ENCODE measurements at regions not wholly inside any gene's neighbourhood (a gene's known extent, or its start where the extent isn't known, plus 50 kb on each side); places are given as distances from the start of the nearest gene placed in this dataset.

DNA sequence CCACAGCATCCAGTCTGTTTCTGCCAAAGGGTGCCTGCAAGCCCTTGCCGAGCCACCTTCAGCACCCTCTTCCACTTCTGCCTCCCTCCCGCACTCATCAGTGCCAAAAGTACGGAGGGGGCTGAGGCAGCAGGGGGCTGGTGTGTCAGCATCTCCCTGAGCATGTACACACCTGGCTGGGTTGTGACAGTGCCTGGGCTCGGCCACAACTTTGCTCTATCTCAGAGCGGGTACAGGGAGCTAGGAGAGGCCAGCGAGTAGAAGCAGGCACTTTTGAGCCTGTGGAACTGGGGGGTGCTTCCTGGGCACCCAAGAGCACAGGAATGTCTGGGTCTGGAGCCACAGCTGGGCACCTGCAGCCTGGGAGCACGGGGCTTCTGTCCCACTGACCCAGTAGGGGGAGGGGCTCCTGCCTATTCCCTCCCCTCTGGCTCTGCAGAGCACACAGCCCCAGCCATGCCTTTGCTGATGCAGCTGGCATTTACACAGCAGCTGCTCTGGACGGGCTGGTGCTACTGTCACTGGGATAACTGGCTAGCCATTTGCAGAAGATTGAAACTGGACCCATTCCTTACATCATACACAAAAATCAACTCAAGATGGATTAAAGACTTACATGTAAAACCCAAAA lies 319.8 kb upstream of the RRP15 start:
- no peaks in the 10 kb centered on the region for H3K27me3 ChIP-seq (ENCODE audit: insufficient read depth, poor library complexity, severe bottlenecking)
- TF ChIP-seq POLR2AphosphoS5 (IDR thresholded peaks at IDR 0.05; ENCODE audit: low read depth) (no peak), REST (IDR thresholded peaks at IDR 0.05; ENCODE audit: insufficient replicate concordance, low read depth) (no peak)
- TF ChIP-seq, protein P1, sequence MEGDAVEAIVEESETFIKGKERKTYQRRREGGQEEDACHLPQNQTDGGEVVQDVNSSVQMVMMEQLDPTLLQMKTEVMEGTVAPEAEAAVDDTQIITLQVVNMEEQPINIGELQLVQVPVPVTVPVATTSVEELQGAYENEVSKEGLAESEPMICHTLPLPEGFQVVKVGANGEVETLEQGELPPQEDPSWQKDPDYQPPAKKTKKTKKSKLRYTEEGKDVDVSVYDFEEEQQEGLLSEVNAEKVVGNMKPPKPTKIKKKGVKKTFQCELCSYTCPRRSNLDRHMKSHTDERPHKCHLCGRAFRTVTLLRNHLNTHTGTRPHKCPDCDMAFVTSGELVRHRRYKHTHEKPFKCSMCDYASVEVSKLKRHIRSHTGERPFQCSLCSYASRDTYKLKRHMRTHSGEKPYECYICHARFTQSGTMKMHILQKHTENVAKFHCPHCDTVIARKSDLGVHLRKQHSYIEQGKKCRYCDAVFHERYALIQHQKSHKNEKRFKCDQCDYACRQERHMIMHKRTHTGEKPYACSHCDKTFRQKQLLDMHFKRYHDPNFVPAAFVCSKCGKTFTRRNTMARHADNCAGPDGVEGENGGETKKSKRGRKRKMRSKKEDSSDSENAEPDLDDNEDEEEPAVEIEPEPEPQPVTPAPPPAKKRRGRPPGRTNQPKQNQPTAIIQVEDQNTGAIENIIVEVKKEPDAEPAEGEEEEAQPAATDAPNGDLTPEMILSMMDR (IDR thresholded peaks at IDR 0.05; ENCODE audit: insufficient read depth, low read length), result no peak
- H3K27ac ChIP-seq (replicated peaks), result no peak overlapping the region
- no peak overlapping the region for H3K4me3 ChIP-seq (replicated peaks; ENCODE audit: insufficient read depth, low read length)
- DNase-seq (ENCODE audit: low read depth in 1 of 2, low spot score in 1 of 2), result no peak

DNA sequence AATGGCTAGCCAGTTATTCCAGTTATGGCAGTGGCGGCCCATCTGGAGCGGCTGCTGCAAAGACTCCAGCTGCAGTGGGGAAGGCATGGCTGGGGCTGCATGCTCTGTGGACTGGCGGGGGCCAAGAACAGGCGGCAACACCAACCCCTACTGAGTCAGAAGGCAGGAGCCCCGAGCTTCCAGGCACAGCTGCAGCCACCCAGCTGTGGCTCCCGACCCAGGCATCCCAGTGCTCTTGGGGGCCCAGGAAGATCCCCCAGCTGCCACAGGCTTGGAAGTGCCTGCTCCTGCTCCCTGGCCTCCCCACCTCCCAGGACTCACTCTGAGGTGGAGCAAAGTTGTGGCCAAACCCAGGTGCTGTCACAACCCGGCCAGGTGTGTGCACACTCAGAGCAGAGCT lies 317.0 kb upstream of the RRP15 start:
- DNase-seq (ENCODE audit: low read depth in 1 of 2, low spot score in 1 of 2), result no peak
- no peak overlapping the region for H3K4me3 ChIP-seq (replicated peaks; ENCODE audit: insufficient read depth, low read length)
- no peak overlapping the region for H3K27ac ChIP-seq (replicated peaks)
- no peaks in the 10 kb centered on the region for H3K27me3 ChIP-seq (ENCODE audit: insufficient read depth, poor library complexity, severe bottlenecking)
- TF ChIP-seq REST (IDR thresholded peaks at IDR 0.05; ENCODE audit: insufficient replicate concordance, low read depth), result no peak
- no peak for TF ChIP-seq GABPA (IDR thresholded peaks at IDR 0.05; ENCODE audit: low read depth)
- no peak for TF ChIP-seq POLR2AphosphoS5 (IDR thresholded peaks at IDR 0.05; ENCODE audit: low read depth)
- TF ChIP-seq, protein P1 (IDR thresholded peaks at IDR 0.05; ENCODE audit: insufficient read depth, low read length), result no peak
- no peak for TF ChIP-seq SPI1 (IDR thresholded peaks at IDR 0.05; ENCODE audit: borderline replicate concordance, low read depth)

GRCh38 chr1:217969428-217969827 lies 315.7 kb upstream of the RRP15 start:
- Histone ChIP-seq H3K27me3 (ENCODE audit: insufficient read depth, poor library complexity, severe bottlenecking) (no peaks in the 10 kb centered on the region), H3K4me3 (replicated peaks; ENCODE audit: insufficient read depth, low read length) (no peak overlapping the region), H3K27ac (replicated peaks) (no peak overlapping the region)
- DNase-seq (ENCODE audit: low read depth in 1 of 2, low spot score in 1 of 2), result no peak
- TF ChIP-seq GABPA (IDR thresholded peaks at IDR 0.05; ENCODE audit: low read depth) (no peak), POLR2AphosphoS5 (IDR thresholded peaks at IDR 0.05; ENCODE audit: low read depth) (no peak), REST (IDR thresholded peaks at IDR 0.05; ENCODE audit: insufficient replicate concordance, low read depth) (no peak)
